PC-9 (cell line): ENCODE measurements at regions not wholly inside any gene's neighbourhood (a gene's known extent, or its start where the extent isn't known, plus 50 kb on each side); places are given as distances from the start of the nearest gene placed in this dataset.

Experiments
- BruUV-seq: library from RNA; stranded (reverse); fragments of 400-500 nt; replicated peaks from 2 replicates; lab custom pipeline; 2021; lab: Mats Ljungman, UMichigan
- CTCF ChIA-PET: fragments of 300-600 bp; sonication (Branson Sonifier 250); formaldehyde crosslinking; loops from one replicate; lab custom pipeline; 2022; ENCODE audit warnings: antibody characterized with exemption; lab: Charles Lee
- POLR2A ChIA-PET: fragments of 300-600 bp; sonication (Branson Sonifier 250); formaldehyde crosslinking; loops from one replicate; lab custom pipeline; 2022; ENCODE audit warnings: antibody characterized with exemption; ENCODE audit not compliant: unreplicated experiment; lab: Charles Lee
- DNase-seq, 2 experiments: peaks; one replicate each; pipeline versions ENCODE4 v3.0.0 to v3.0.0-alpha.2; 2015 to 2022; ENCODE audit warnings: mixed read lengths in 1 of 2
- H2AFZ ChIP-seq: fragments of 200-600 bp; sonication (generic); 2 replicates; pipeline ENCODE4 v1.8.1; 2017; ENCODE audit warnings: antibody characterized with exemption
- H3F3A ChIP-seq: fragments of 200-600 bp; sonication (generic); 2 replicates; pipeline ENCODE4 v1.8.1; 2017; ENCODE audit warnings: antibody characterized with exemption, mild to moderate bottlenecking, low read depth; ENCODE audit not compliant: insufficient read depth
- H3K27ac ChIP-seq: fragments of 200-600 bp; sonication (generic); 2 replicates; pipeline ENCODE4 v1.6.1; 2016; ENCODE audit warnings: mixed run types
- H3K27me3 ChIP-seq: fragments of 200-600 bp; sonication (generic); 2 replicates; pipeline ENCODE4 v1.6.1; 2016; ENCODE audit warnings: low read depth, mixed run types; ENCODE audit not compliant: insufficient read depth
- H3K36me3 ChIP-seq: fragments of 200-600 bp; sonication (generic); 2 replicates; pipeline ENCODE4 v1.6.1; 2016; ENCODE audit warnings: low read depth, mixed run types
- H3K4me1 ChIP-seq: fragments of 200-600 bp; sonication (generic); replicated peaks from 2 replicates; pipeline ENCODE4 v1.6.1; 2016; ENCODE audit warnings: mixed run types; ENCODE audit not compliant: insufficient read depth
- H3K4me2 ChIP-seq: fragments of 200-600 bp; sonication (generic); 2 replicates; pipeline ENCODE4 v1.6.1; 2017; ENCODE audit warnings: mixed run types
- H3K4me3 ChIP-seq: fragments of 200-600 bp; sonication (generic); 2 replicates; pipeline ENCODE4 v1.6.1; 2016; ENCODE audit warnings: mixed run types
- H3K79me2 ChIP-seq: fragments of 200-600 bp; sonication (generic); 2 replicates; pipeline ENCODE4 v1.6.1; 2017; ENCODE audit warnings: low read depth, mixed run types
- H3K9me2 ChIP-seq: fragments of 200-600 bp; sonication (generic); 2 replicates; pipeline ENCODE4 v1.8.1; 2017; ENCODE audit warnings: mild to moderate bottlenecking; ENCODE audit not compliant: insufficient read depth
- H3K9me3 ChIP-seq: fragments of 200-600 bp; sonication (generic); 2 replicates; pipeline ENCODE4 v1.8.1; 2016; ENCODE audit warnings: low read depth; ENCODE audit not compliant: insufficient read depth
- H4K20me1 ChIP-seq: fragments of 200-600 bp; sonication (generic); 2 replicates; pipeline ENCODE4 v1.8.1; 2017; ENCODE audit not compliant: insufficient read depth
- CTCF ChIP-seq: fragments of 200-600 bp; sonication (generic); conservative IDR thresholded peaks from 2 replicates; pipeline ENCODE4 v1.6.1; 2017; ENCODE audit warnings: mixed run types, antibody characterized with exemption, mild to moderate bottlenecking, moderate library complexity
- EZH2 ChIP-seq: fragments of 200-600 bp; sonication (generic); IDR thresholded peaks from 2 replicates; pipeline ENCODE4 v1.8.0; 2017; ENCODE audit warnings: antibody characterized with exemption, low read depth
- intact Hi-C: fragments of 100-400 bp; cut with micrococcal nuclease; formaldehyde crosslinking; loops from one replicate; pipeline ENCODE4 v1.10.0; 2022; ENCODE audit not compliant: unreplicated experiment

GRCh38 chr12:13504074-13504473 is 307.5 kb downstream of the EMP1 start:
- DNase-seq: no peak
- POLR2A ChIA-PET: no interaction called here
- CTCF ChIA-PET: interaction anchor here (0.6 kb wide), 1 partner anchor 124 kb away, joined by 3 read pairs; no protein-coding TSS in a partner anchor

DNA sequence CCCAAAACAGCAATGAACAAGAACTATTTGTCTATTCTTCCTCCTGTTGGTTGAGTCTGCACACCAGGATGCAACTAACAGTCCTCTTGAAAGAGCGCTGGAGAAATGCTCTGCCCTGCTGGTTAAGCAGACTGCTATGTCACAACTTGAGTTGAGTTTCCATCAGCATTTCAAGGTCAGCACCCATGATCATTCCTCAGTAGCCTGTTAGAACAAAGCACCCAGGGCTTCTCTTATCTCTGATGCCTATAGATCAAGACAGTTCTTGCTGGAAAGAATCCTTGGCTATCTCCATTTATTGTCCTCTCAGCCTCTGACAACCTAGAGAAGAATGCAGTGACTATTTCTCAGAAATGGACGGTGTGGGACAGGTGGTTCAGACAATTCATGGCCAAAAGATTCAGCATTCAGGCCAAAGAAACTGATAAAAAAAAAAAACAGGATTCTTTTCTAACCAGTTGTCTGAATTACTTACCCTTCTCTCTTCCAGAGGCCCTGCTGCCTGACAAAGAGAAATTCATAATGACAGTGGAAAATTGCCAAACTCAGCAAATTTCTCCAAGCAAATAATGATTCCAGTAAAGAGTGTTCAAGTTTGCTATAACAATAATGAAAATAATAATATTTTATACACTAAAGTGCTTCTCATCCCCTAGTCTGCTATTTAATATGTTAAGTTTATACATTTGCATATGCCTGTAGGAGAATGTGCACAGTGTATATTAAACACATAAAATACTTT is 306.7 kb downstream of the EMP1 start:
- no peak for DNase-seq
- POLR2A ChIA-PET: no interaction called here
- H3K4me3 ChIP-seq: no peak overlapping the region
- intact Hi-C loops: no loop called here
- peaks cover 11% of the 10 kb centered on the region; the same call in 1 of the 2 replicates for H3K4me1 ChIP-seq
- no peak overlapping the region for H3K27ac ChIP-seq
- no TSS peak for BruUV-seq
- CTCF ChIA-PET: no interaction called here
- H3F3A ChIP-seq: no peaks in the 10 kb centered on the region
- H2AFZ ChIP-seq: no peak overlapping the region
- H3K27me3 ChIP-seq: no peaks in the 10 kb centered on the region
- no peaks in the 10 kb centered on the region for H3K9me3 ChIP-seq
- H3K4me2 ChIP-seq: no peak overlapping the region
- TF ChIP-seq CTCF (no peak), EZH2 (no peak)
- H3K9me2 ChIP-seq: no peaks in the 10 kb centered on the region
- no peaks in the 10 kb centered on the region for H3K36me3 ChIP-seq
- no peaks in the 10 kb centered on the region for H4K20me1 ChIP-seq
- no peaks in the 10 kb centered on the region for H3K79me2 ChIP-seq

More at GRCh38 chr12:13504074-13504473, 307.5 kb downstream of the EMP1 start:
- Histone ChIP-seq H3K36me3 (no peaks in the 10 kb centered on the region), H3K4me2 (peak overlapping the region; percentile 7; the same call in 1 of the 2 replicates), H4K20me1 (no peaks in the 10 kb centered on the region), H3K27me3 (no peaks in the 10 kb centered on the region), H3K79me2 (no peaks in the 10 kb centered on the region), H3K9me3 (no peaks in the 10 kb centered on the region), H3F3A (no peaks in the 10 kb centered on the region), H3K27ac (no peak overlapping the region), H3K4me1 (peaks cover 11% of the 10 kb centered on the region; the same call in 1 of the 2 replicates), H3K9me2 (no peaks in the 10 kb centered on the region), H3K4me3 (no peak overlapping the region), H2AFZ (no peak overlapping the region)
- BruUV-seq: no TSS peak
- no peak for TF ChIP-seq EZH2
- no peak for TF ChIP-seq CTCF
- intact Hi-C loops: no loop called here

DNA sequence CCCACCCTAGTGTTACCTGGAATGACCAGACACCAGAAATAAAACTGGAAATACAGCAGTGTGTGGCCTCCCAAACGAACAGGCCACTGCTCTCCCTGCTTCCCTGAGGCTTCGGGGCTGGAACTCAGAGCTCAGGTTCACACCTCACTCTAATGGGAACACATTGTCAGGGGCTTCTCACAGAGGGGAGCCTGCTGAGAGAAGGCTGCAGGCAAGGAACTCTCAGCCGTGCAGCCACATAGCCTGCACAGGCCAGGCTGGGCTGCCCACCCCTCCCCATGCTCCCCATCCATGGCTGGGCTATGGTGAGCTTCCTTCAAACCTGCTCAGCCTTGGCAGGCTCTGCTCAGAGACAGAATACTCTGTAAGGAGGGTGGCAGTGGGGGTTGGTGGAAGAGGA is 302.5 kb downstream of the EMP1 start:
- Histone ChIP-seq H3K27me3 (no peaks in the 10 kb centered on the region), H3K9me3 (no peaks in the 10 kb centered on the region), H3K4me3 (no peak overlapping the region), H3F3A (no peaks in the 10 kb centered on the region), H3K36me3 (no peaks in the 10 kb centered on the region), H4K20me1 (no peaks in the 10 kb centered on the region), H2AFZ (no peak overlapping the region), H3K4me2 (no peak overlapping the region), H3K4me1 (peaks cover 2% of the 10 kb centered on the region; the same call in 1 of the 2 replicates), H3K79me2 (no peaks in the 10 kb centered on the region), H3K9me2 (no peaks in the 10 kb centered on the region), H3K27ac (no peak overlapping the region)
- TF ChIP-seq EZH2: no peak
- TF ChIP-seq CTCF: no peak
- ChIA-PET CTCF (no interaction called here), POLR2A (interaction anchor here (0.5 kb wide), 1 partner anchor 525 kb away, joined by 3 read pairs; no protein-coding TSS in a partner anchor)
- intact Hi-C loops: no loop called here
- no TSS peak for BruUV-seq
- DNase-seq: no peak
